Panc1 (cell line): ENCODE measurements at regions not wholly inside any gene's neighbourhood (a gene's known extent, or its start where the extent isn't known, plus 50 kb on each side); places are given as distances from the start of the nearest gene placed in this dataset.

Experiments used
- ATAC-seq: fragments of 200-7000 bp; cut with Tn5 transposase; 2 replicates; pipeline ENCODE4 v1.9.1; 2020; ENCODE audit warnings: mild to moderate bottlenecking, moderate library complexity
- BruUV-seq: library from RNA; stranded (reverse); fragments of 400-500 nt; replicated peaks from 2 replicates; lab custom pipeline; 2021; lab: Mats Ljungman, UMichigan
- CTCF ChIA-PET: fragments of 300-600 bp; sonication (Branson Sonifier 250); formaldehyde crosslinking; loops from one replicate; lab custom pipeline; 2022; ENCODE audit warnings: antibody characterized with exemption; lab: Charles Lee
- POLR2A ChIA-PET: fragments of 300-600 bp; sonication (Branson Sonifier 250); formaldehyde crosslinking; loops from one replicate; lab custom pipeline; 2022; ENCODE audit warnings: antibody characterized with exemption; lab: Charles Lee
- DNase-seq: peaks from one replicate; pipeline ENCODE4 v3.0.0-alpha.2; 2010; ENCODE audit warnings: low read depth, low spot score
- H3K27ac ChIP-seq: 2 replicates; pipeline ENCODE4 v1.5.1; 2011; ENCODE audit warnings: mild to moderate bottlenecking, low read length, inconsistent platforms
- H3K27me3 ChIP-seq: fragments of 200-500 bp; sonication (Bioruptor generic); 2 replicates; pipeline ENCODE4 v1.6.0; 2014; ENCODE audit warnings: low read length, inconsistent platforms; ENCODE audit not compliant: control insufficient read depth, insufficient read depth
- H3K36me3 ChIP-seq: fragments of 200-500 bp; sonication (Bioruptor generic); 2 replicates; pipeline ENCODE4 v1.5.1; 2014; ENCODE audit warnings: inconsistent platforms, mild to moderate bottlenecking, low read length, moderate library complexity; ENCODE audit not compliant: control insufficient read depth, insufficient read depth
- H3K4me1 ChIP-seq: 2 replicates; pipeline ENCODE4 v1.5.1; 2011; ENCODE audit warnings: inconsistent platforms, mild to moderate bottlenecking, low read length, moderate library complexity; ENCODE audit not compliant: control insufficient read depth, insufficient read depth
- H3K4me3 ChIP-seq, 2 experiments: 2 replicates each; pipeline ENCODE4 v1.5.1; 2011 to 2012; ENCODE audit warnings: low read depth in 2 of 2, low read length in 2 of 2, mild to moderate bottlenecking in 2 of 2, inconsistent platforms in 1 of 2, moderate library complexity in 1 of 2
- H3K9me3 ChIP-seq: fragments of 200-500 bp; sonication (Bioruptor generic); 2 replicates; pipeline ENCODE4 v1.5.1; 2014; ENCODE audit warnings: low read depth, mild to moderate bottlenecking, inconsistent platforms, low read length, moderate library complexity; ENCODE audit not compliant: control insufficient read depth, insufficient read depth
- CTCF ChIP-seq: fragments of 450-650 bp; IDR thresholded peaks from 2 replicates; pipeline ENCODE4 v1.5.1; 2017; ENCODE audit warnings: mild to moderate bottlenecking
- POLR2AphosphoS5 ChIP-seq: IDR thresholded peaks from 2 replicates; pipeline ENCODE4 v1.6.1; 2012; ENCODE audit warnings: mild to moderate bottlenecking, low read depth, low read length, moderate library complexity
- REST ChIP-seq, 2 experiments: IDR thresholded peaks; 2 replicates each; pipeline ENCODE4 v1.6.1; 2011 to 2012; ENCODE audit warnings: low read depth in 2 of 2, control low read depth in 1 of 2, low read length in 1 of 2, mild to moderate bottlenecking in 1 of 2, moderate library complexity in 1 of 2; ENCODE audit not compliant: insufficient read depth in 1 of 2
- SIN3A ChIP-seq: IDR thresholded peaks from 2 replicates; pipeline ENCODE4 v1.6.1; 2012; ENCODE audit warnings: low read depth, mild to moderate bottlenecking, low read length, moderate library complexity, borderline replicate concordance; ENCODE audit not compliant: insufficient read depth
- TCF7L2 ChIP-seq: IDR thresholded peaks from 2 replicates; pipeline ENCODE4 v1.6.1; 2011; ENCODE audit warnings: mild to moderate bottlenecking, low read depth, low read length, inconsistent platforms
- in situ Hi-C: cut with HindIII; loops from 2 replicates; pipeline ENCODE4 v1.10.0; 2016; ENCODE audit warnings: low sequenced_read_pairs, low pct_unique_long_range_greater_than_20kb
- intact Hi-C: fragments of 100-400 bp; cut with micrococcal nuclease; formaldehyde crosslinking; loops from one replicate; pipeline ENCODE4 v1.10.0; 2022; ENCODE audit not compliant: unreplicated experiment

GRCh38 chr5:105882956-105883481 is 1787.7 kb downstream of the EFNA5 start:
- Histone ChIP-seq H3K4me3 (no peak overlapping the region), H3K27ac (no peak overlapping the region), H3K36me3 (no peaks in the 10 kb centered on the region), H3K9me3 (no peaks in the 10 kb centered on the region), H3K27me3 (no peaks in the 10 kb centered on the region), H3K4me1 (no peaks in the 10 kb centered on the region)
- ATAC-seq (no peak), DNase-seq (no peak)
- POLR2A ChIA-PET, result no interaction called here
- CTCF ChIA-PET, result no interaction called here
- intact Hi-C loops (no loop called here), in situ Hi-C loops (no loop called here)
- TF ChIP-seq TCF7L2 (no peak), REST (IDR thresholded peaks at IDR 0.05; ENCODE audit: insufficient read depth in 1 of 2, low read depth in 2 of 2, low read length in 1 of 2) (no peak), CTCF (no peak), POLR2AphosphoS5 (no peak), SIN3A (no peak)
- no TSS peak for BruUV-seq

- Histone ChIP-seq H3K4me1 (no peaks in the 10 kb centered on the region), H3K9me3 (no peaks in the 10 kb centered on the region), H3K27ac (no peak overlapping the region), H3K36me3 (no peaks in the 10 kb centered on the region), H3K27me3 (no peaks in the 10 kb centered on the region), H3K4me3 (no peak overlapping the region)
- no peak for DNase-seq
- no peak for ATAC-seq
- in situ Hi-C loops (no loop called here), intact Hi-C loops (loop anchor here (5.0 kb wide), 1 partner anchor 306 kb away; no protein-coding TSS in a partner anchor)
- TF ChIP-seq REST (IDR thresholded peaks at IDR 0.05; ENCODE audit: insufficient read depth in 1 of 2, low read depth in 2 of 2, low read length in 1 of 2) (no peak), TCF7L2 (no peak), CTCF (no peak), POLR2AphosphoS5 (no peak), SIN3A (no peak)
- BruUV-seq, result no TSS peak
- POLR2A ChIA-PET, result no interaction called here
- CTCF ChIA-PET, result no interaction called here
These were observed 1792.3 kb downstream of the EFNA5 start for GRCh38 chr5:105878402-105878801.
